Gastrocnemius medialis (tissue), 4 donors: ENCODE measurements at regions not wholly inside any gene's neighbourhood (a gene's known extent, or its start where the extent isn't known, plus 50 kb on each side); places are given as distances from the start of the nearest gene placed in this dataset.

Experiments used
- ATAC-seq, 2 donors: fragments of 150-250 bp; one replicate each; pipeline ENCODE4 v1.9.1; 2016
- DNase-seq, 2 donors: peaks; one replicate each; pipeline ENCODE4 v3.0.0-alpha.2; 2019
- H3K27ac ChIP-seq, 4 donors: fragments of 200-600 bp; sonication (generic); 1 replicate in 1 of 4; 2 replicates in 3 of 4; pipeline ENCODE4 v1.5.1; 2016 to 2018; ENCODE audit warnings: mild to moderate bottlenecking in 2 of 4, moderate library complexity in 1 of 4
- H3K27me3 ChIP-seq, 3 donors: fragments of 200-600 bp; sonication (generic) in 2 of 3; 1 replicate in 1 of 3; 2 replicates in 2 of 3; pipeline versions ENCODE4 v1.5.1 to v1.6.0; 2016 to 2019; ENCODE audit warnings: mild to moderate bottlenecking in 1 of 3, moderate library complexity in 1 of 3
- H3K36me3 ChIP-seq, 2 donors: fragments of 200-600 bp; sonication (generic) in 1 of 2; one replicate each; pipeline ENCODE4 v1.5.1; 2017 to 2018
- H3K4me1 ChIP-seq, 2 donors: fragments of 200-600 bp; sonication (generic) in 1 of 2; one replicate each; pipeline ENCODE4 v1.5.1; 2016 to 2017; ENCODE audit warnings: mild to moderate bottlenecking in 2 of 2
- H3K4me3 ChIP-seq, 4 donors: fragments of 200-600 bp; sonication (generic) in 3 of 4; 1 replicate in 1 of 4; 2 replicates in 3 of 4; pipeline ENCODE4 v1.5.1; 2016 to 2019; ENCODE audit warnings: mild to moderate bottlenecking in 2 of 4
- H3K9me3 ChIP-seq, 3 donors: fragments of 200-600 bp; sonication (generic) in 2 of 3; 1 replicate in 1 of 3; 2 replicates in 2 of 3; pipeline ENCODE4 v1.5.1; 2016 to 2019
- POLR2A ChIP-seq, 2 donors: fragments of 450-650 bp; IDR thresholded peaks; one replicate each; pipeline ENCODE4 v1.6.1; 2017; ENCODE audit warnings: antibody characterized with exemption in 2 of 2, mild to moderate bottlenecking in 2 of 2, moderate library complexity in 2 of 2
- in situ Hi-C, 4 donors: fragments of 200-750 bp; cut with MboI; loops; one replicate each; pipeline versions ENCODE4 v1.15.0 to v1.8.0; 2017; ENCODE audit warnings: low sequenced_read_pairs in 4 of 4
- intact Hi-C: fragments of 100-400 bp; cut with DNase I; formaldehyde crosslinking; loops from one replicate; pipeline ENCODE4 v1.15.1; 2023; ENCODE audit warnings: low total_unique reads
- TF ChIP-seq, protein P1 (sequence below), 5 experiments: fragments of 450-650 bp in 3 of 5; fragments of 200-600 bp in 2 of 5; sonication (generic) in 2 of 5; IDR thresholded peaks in 4 of 5; conservative IDR thresholded peaks in 1 of 5; 1 replicate in 4 of 5; 2 replicates in 1 of 5; pipeline ENCODE4 v1.5.1; 2016 to 2019; ENCODE audit warnings: antibody characterized with exemption in 5 of 5, mild to moderate bottlenecking in 3 of 5, moderate library complexity in 3 of 5

DNA sequence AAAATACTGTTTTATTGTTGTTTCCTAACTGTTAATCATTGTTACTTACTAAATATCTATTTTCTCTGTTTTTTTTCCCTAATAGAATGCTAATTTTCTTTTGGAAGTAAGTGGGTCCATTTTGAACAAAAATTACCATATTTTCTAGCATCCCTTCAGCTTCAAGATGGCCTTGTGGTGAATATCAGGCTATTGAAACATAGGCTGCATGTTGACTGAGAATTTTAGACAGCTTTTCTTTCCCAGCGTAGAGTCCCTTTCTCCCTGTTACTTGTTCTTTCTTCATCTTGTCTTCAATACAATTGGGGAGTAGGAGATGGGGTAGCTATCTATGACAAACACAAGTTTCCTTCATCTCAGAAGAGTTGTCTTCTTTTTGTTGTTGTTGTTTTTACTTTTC is 397.0 kb downstream of the DOK5 start:
- Histone ChIP-seq H3K9me3 (no peaks in the 10 kb centered on the region), H3K27me3 (no peaks in the 10 kb centered on the region), H3K27ac (no peak overlapping the region), H3K4me1 (no peaks in the 10 kb centered on the region), H3K4me3 (no peak overlapping the region), H3K36me3 (no peaks in the 10 kb centered on the region)
- in situ Hi-C loops: no loop called here
- TF ChIP-seq POLR2A (IDR thresholded peaks at IDR 0.05): no peak
- TF ChIP-seq, protein P1, sequence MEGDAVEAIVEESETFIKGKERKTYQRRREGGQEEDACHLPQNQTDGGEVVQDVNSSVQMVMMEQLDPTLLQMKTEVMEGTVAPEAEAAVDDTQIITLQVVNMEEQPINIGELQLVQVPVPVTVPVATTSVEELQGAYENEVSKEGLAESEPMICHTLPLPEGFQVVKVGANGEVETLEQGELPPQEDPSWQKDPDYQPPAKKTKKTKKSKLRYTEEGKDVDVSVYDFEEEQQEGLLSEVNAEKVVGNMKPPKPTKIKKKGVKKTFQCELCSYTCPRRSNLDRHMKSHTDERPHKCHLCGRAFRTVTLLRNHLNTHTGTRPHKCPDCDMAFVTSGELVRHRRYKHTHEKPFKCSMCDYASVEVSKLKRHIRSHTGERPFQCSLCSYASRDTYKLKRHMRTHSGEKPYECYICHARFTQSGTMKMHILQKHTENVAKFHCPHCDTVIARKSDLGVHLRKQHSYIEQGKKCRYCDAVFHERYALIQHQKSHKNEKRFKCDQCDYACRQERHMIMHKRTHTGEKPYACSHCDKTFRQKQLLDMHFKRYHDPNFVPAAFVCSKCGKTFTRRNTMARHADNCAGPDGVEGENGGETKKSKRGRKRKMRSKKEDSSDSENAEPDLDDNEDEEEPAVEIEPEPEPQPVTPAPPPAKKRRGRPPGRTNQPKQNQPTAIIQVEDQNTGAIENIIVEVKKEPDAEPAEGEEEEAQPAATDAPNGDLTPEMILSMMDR (IDR thresholded peaks at IDR 0.05 in 4 of 5, conservative IDR thresholded peaks at IDR 0.05 in 1 of 5): no peak
- intact Hi-C loops: no loop called here
- no peak for DNase-seq
- ATAC-seq: no peak

DNA sequence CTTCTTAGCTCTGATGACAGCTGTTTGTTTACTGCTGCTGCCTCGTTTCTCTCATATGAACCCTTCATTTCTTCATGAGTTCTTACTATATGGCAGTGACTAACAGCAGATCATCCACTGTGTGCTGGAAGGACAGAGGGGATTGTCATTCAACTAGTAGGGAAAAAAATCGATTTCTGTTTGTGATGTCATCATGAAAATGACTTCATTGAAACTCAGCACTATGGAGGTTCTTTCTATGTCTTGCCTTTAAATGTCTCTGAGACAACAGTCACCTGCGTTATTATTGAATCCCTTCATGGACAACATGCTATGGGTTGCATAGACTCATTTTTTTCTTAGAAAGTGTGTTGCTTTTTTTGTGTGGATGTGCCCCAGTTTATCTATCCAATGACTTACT is 394.4 kb downstream of the DOK5 start:
- H3K36me3 ChIP-seq: no peaks in the 10 kb centered on the region
- no peak overlapping the region for H3K27ac ChIP-seq
- no peak for TF ChIP-seq POLR2A (IDR thresholded peaks at IDR 0.05)
- TF ChIP-seq, protein P1 (IDR thresholded peaks at IDR 0.05 in 4 of 5, conservative IDR thresholded peaks at IDR 0.05 in 1 of 5): no peak
- H3K4me1 ChIP-seq: no peaks in the 10 kb centered on the region
- no peak overlapping the region for H3K4me3 ChIP-seq
- H3K27me3 ChIP-seq: no peaks in the 10 kb centered on the region
- ATAC-seq (no peak), DNase-seq (no peak)
- intact Hi-C loops: no loop called here
- no peaks in the 10 kb centered on the region for H3K9me3 ChIP-seq
- in situ Hi-C loops: no loop called here

DNA sequence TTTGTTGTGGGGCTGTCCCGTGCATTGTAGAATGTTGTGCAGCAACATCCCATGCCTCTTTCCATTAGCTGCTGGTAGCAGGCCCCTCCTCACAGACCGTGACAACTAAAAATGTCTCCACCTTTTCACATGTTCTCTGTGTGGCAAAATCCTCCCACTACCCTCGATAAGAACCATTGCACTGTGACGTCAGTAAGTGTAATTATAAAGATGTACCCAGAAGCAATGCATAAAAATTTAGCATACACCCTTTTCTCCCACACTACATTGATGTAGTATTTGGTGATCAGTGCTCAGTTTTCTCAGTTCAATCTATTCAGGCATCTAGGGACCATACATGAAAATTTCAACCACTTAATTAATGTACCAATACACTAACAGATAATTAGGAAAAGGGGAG is 389.9 kb downstream of the DOK5 start:
- Histone ChIP-seq H3K27me3 (no peaks in the 10 kb centered on the region), H3K27ac (no peak overlapping the region), H3K4me1 (no peaks in the 10 kb centered on the region), H3K36me3 (no peaks in the 10 kb centered on the region), H3K9me3 (no peaks in the 10 kb centered on the region), H3K4me3 (no peak overlapping the region)
- no peak for DNase-seq
- intact Hi-C loops: no loop called here
- no peak for TF ChIP-seq POLR2A (IDR thresholded peaks at IDR 0.05)
- TF ChIP-seq, protein P1 (IDR thresholded peaks at IDR 0.05 in 4 of 5, conservative IDR thresholded peaks at IDR 0.05 in 1 of 5): no peak
- no peak for ATAC-seq
- in situ Hi-C loops: no loop called here

DNA sequence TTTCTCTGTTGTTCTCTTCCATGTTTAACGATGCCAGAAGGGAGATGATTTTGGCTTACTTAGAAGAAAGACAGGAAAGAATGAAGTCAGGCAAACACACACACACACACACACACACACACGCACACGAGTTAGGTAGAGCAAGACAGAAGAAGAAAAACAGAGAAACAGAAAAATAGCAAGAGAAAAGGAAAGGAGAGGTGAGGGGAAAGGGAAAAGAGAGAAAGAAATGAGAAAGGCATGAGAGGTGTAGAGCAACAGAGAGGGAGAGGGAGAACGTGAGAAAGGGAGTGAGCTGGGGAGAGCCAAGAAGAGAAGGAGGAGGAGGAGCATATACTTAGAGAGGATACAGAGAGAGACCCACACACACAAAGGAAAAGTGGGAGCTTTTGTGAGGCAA is 385.3 kb downstream of the DOK5 start:
- TF ChIP-seq, protein P1 (IDR thresholded peaks at IDR 0.05 in 4 of 5, conservative IDR thresholded peaks at IDR 0.05 in 1 of 5): no peak
- TF ChIP-seq POLR2A (IDR thresholded peaks at IDR 0.05): no peak
- H3K4me3 ChIP-seq: no peak overlapping the region
- in situ Hi-C loops (no loop called here), intact Hi-C loops (no loop called here)
- DNase-seq: no peak
- H3K4me1 ChIP-seq: no peaks in the 10 kb centered on the region
- no peaks in the 10 kb centered on the region for H3K9me3 ChIP-seq
- no peak for ATAC-seq
- no peaks in the 10 kb centered on the region for H3K36me3 ChIP-seq
- no peaks in the 10 kb centered on the region for H3K27me3 ChIP-seq
- no peak overlapping the region for H3K27ac ChIP-seq

DNA sequence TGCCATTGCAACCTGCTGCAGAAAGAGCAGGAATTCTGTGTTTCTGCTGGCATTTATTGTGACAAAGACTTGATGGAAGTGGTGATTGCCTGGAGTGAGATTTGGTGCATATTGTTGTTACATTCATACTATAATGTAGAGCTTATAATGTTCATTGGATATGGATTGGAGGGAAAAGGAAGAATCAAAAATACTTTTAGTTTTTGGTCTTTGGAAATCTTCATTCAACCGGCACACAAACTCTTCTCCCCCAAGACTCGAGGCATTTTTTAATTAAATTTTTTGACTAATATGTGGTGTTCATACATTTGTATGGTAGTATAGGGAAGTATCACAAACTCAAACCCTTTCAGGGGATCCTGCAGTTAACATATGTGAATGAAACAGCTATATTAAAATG is 380.8 kb downstream of the DOK5 start:
- Histone ChIP-seq H3K4me3 (no peak overlapping the region), H3K4me1 (no peaks in the 10 kb centered on the region), H3K27ac (no peak overlapping the region), H3K36me3 (no peaks in the 10 kb centered on the region), H3K27me3 (no peaks in the 10 kb centered on the region), H3K9me3 (no peaks in the 10 kb centered on the region)
- in situ Hi-C loops: no loop called here
- DNase-seq: no peak
- intact Hi-C loops: no loop called here
- ATAC-seq: no peak
- no peak for TF ChIP-seq POLR2A (IDR thresholded peaks at IDR 0.05)
- TF ChIP-seq, protein P1 (IDR thresholded peaks at IDR 0.05 in 4 of 5, conservative IDR thresholded peaks at IDR 0.05 in 1 of 5): no peak
